B cell (primary cell): ENCODE measurements at regions not wholly inside any gene's neighbourhood (a gene's known extent, or its start where the extent isn't known, plus 50 kb on each side); places are given as distances from the start of the nearest gene placed in this dataset.

Source experiments
- ATAC-seq: fragments of 200-7000 bp; cut with Tn5 transposase; one replicate; pipeline ENCODE4 v1.10.0; 2021; ENCODE audit warnings: low read depth, mild to moderate bottlenecking, moderate number of reproducible peaks, moderate library complexity
- CTCF ChIA-PET: fragments of 350-600 bp; sonication (Branson Sonifier 250); formaldehyde crosslinking; loops from one replicate; lab custom pipeline; 2021; ENCODE audit warnings: antibody characterized with exemption, inconsistent platforms; lab: Charles Lee
- POLR2A ChIA-PET: fragments of 350-600 bp; sonication (Branson Sonifier 250); formaldehyde crosslinking; loops from one replicate; lab custom pipeline; 2021; ENCODE audit warnings: antibody characterized with exemption; lab: Charles Lee
- DNase-seq: peaks from one replicate; pipeline ENCODE4 v3.0.0; 2013
- H2AFZ ChIP-seq: 2 replicates; pipeline ENCODE4 v1.6.1; 2012; ENCODE audit warnings: mild to moderate bottlenecking, low read depth, low read length; ENCODE audit not compliant: insufficient read depth, poor library complexity, severe bottlenecking
- H3K27ac ChIP-seq, 2 donors: 1 replicate in 1 of 2; 2 replicates in 1 of 2; pipeline ENCODE4 v1.5.1; 2012 to 2013; ENCODE audit warnings: low read length in 2 of 2, mild to moderate bottlenecking in 2 of 2, moderate library complexity in 1 of 2
- H3K27me3 ChIP-seq, 4 experiments: fragments of 200-600 bp in 1 of 4; sonication (generic) in 1 of 4; replicated peaks in 1 of 4; 1 replicate in 2 of 4; 2 replicates in 2 of 4; pipeline versions ENCODE4 v1.6.1 to v1.7.0; 2013 to 2016; ENCODE audit warnings: low read length in 3 of 4, mild to moderate bottlenecking in 2 of 4, mixed read lengths in 1 of 4, moderate library complexity in 1 of 4; ENCODE audit not compliant: insufficient read depth in 4 of 4, control insufficient read depth in 3 of 4; ENCODE audit errors: control extremely low read depth in 1 of 4
- H3K36me3 ChIP-seq, 2 experiments: replicated peaks in 1 of 2; 1 replicate in 1 of 2; 2 replicates in 1 of 2; pipeline versions ENCODE4 v1.6.1 to v1.7.1; 2013; ENCODE audit warnings: low read length in 1 of 2; ENCODE audit not compliant: insufficient read depth in 2 of 2, control insufficient read depth in 1 of 2; ENCODE audit errors: control extremely low read depth in 1 of 2, extremely low read depth in 1 of 2
- H3K4me1 ChIP-seq, 2 donors: fragments of 200-600 bp in 1 of 2; sonication (generic) in 1 of 2; 1 replicate in 1 of 2; 2 replicates in 1 of 2; pipeline versions ENCODE4 v1.5.1 to v1.6.1; 2013 to 2017; ENCODE audit warnings: low read length in 2 of 2; ENCODE audit not compliant: control insufficient read depth in 2 of 2, insufficient read depth in 2 of 2
- H3K4me2 ChIP-seq: replicated peaks from 2 replicates; pipeline ENCODE3; 2012; ENCODE audit warnings: mild to moderate bottlenecking, low read depth, low read length; ENCODE audit not compliant: poor library complexity, severe bottlenecking
- H3K4me3 ChIP-seq, 5 experiments: fragments of 200-600 bp in 1 of 5; sonication (generic) in 1 of 5; 1 replicate in 3 of 5; 2 replicates in 2 of 5; pipeline versions ENCODE4 v1.5.1 to v1.7.0; 2011 to 2016; ENCODE audit warnings: low read length in 4 of 5, mild to moderate bottlenecking in 4 of 5, low read depth in 2 of 5, control low read depth in 1 of 5, moderate library complexity in 1 of 5; ENCODE audit not compliant: insufficient read depth in 1 of 5; ENCODE audit errors: control extremely low read depth in 1 of 5, extremely low read depth in 1 of 5
- H3K79me2 ChIP-seq: fragments of 200-600 bp; sonication (generic); one replicate; pipeline ENCODE4 v1.6.0; 2016; ENCODE audit warnings: low read length; ENCODE audit not compliant: control insufficient read depth, insufficient read depth
- H3K9ac ChIP-seq: fragments of 200-600 bp; sonication (generic); 2 replicates; pipeline ENCODE4 v1.6.1; 2017; ENCODE audit warnings: mild to moderate bottlenecking, low read length, moderate library complexity
- H3K9me3 ChIP-seq, 3 donors: one replicate each; pipeline versions ENCODE4 v1.6.1 to v1.7.1; 2013; ENCODE audit warnings: low read length in 2 of 3; ENCODE audit not compliant: control insufficient read depth in 2 of 3, insufficient read depth in 1 of 3; ENCODE audit errors: control extremely low read depth in 1 of 3
- H4K20me1 ChIP-seq: 2 replicates; pipeline ENCODE4 v1.6.0; 2012; ENCODE audit warnings: mild to moderate bottlenecking, low read length; ENCODE audit not compliant: insufficient read depth, control insufficient read depth, poor library complexity, severe bottlenecking
- H3K27ac Mint-ChIP-seq: one replicate; pipeline ENCODE4 v1.8.0; 2021; ENCODE audit warnings: mixed read lengths
- H3K27me3 Mint-ChIP-seq: one replicate; pipeline ENCODE4 v1.8.0; 2021; ENCODE audit warnings: mixed read lengths
- H3K4me1 Mint-ChIP-seq: one replicate; pipeline ENCODE4 v1.8.0; 2021; ENCODE audit warnings: mixed read lengths
- H3K4me3 Mint-ChIP-seq: one replicate; pipeline ENCODE4 v1.8.0; 2021; ENCODE audit warnings: mixed read lengths
- H3K9me3 Mint-ChIP-seq: one replicate; pipeline ENCODE4 v1.8.0; 2022; ENCODE audit warnings: mixed read lengths; ENCODE audit not compliant: insufficient read depth
- EZH2 ChIP-seq: IDR thresholded peaks from 2 replicates; pipeline ENCODE4 v1.6.1; 2012; ENCODE audit warnings: borderline replicate concordance, low read depth, mild to moderate bottlenecking, moderate library complexity, low read length; ENCODE audit not compliant: insufficient read depth, poor library complexity, severe bottlenecking
- WGBS: methylation state at CpG from one replicate; pipeline ENCODE4 v1.1.5; 2013; ENCODE audit warnings: missing lambda C conversion rate; ENCODE audit not compliant: insufficient coverage; 5-methylcytosine and 5-hydroxymethylcytosine counted together
- intact Hi-C: fragments of 100-400 bp; cut with micrococcal nuclease; formaldehyde crosslinking; loops from one replicate; pipeline ENCODE4 v1.10.0; 2022
- TF ChIP-seq, protein P1 (sequence below): fragments of 200-600 bp; IDR thresholded peaks from one replicate; pipeline ENCODE4 v1.8.0; 2022; ENCODE audit warnings: antibody characterized with exemption, mild to moderate bottlenecking

DNA sequence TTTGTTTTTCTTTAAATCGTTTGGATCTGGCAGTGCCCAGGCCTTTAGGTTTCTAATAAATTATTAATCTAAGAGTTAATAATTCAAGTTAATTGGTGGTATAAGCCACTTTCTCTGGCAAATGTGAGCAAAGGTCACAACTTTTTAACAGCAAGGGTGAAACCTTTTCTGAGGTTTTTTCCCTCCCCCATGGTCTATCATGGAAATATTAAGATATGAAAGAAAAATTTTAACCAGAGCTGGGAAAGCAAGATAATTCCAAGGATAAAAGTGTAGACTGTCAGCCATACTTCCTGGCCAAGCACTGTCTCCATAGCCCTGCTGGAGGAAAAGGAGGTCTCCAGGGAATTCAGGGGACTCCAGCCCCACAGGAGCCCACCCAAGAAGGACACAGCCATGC lies 341.2 kb downstream of the SETD4 start:
- intact Hi-C loops: no loop called here
- Mint-ChIP-seq H3K27me3 (peaks cover 22% of the 10 kb centered on the region), H3K9me3 (no peaks in the 10 kb centered on the region), H3K27ac (no peak overlapping the region), H3K4me3 (no peak overlapping the region), H3K4me1 (no peaks in the 10 kb centered on the region)
- no peak overlapping the region for H3K27ac ChIP-seq
- no CpG with 5 or more reads among the region's 1 CpG for WGBS
- ATAC-seq (no peak), DNase-seq (no peak)
- no peak overlapping the region for H3K4me3 ChIP-seq
- CTCF ChIA-PET: no interaction called here
- H3K9ac ChIP-seq: no peak overlapping the region
- no peaks in the 10 kb centered on the region for H4K20me1 ChIP-seq
- peaks cover 0 to 1% (median 0%) of the 10 kb centered on the region in 3 donors for H3K9me3 ChIP-seq
- no peaks in the 10 kb centered on the region for H3K4me1 ChIP-seq
- POLR2A ChIA-PET: no interaction called here
- no peaks in the 10 kb centered on the region for H3K79me2 ChIP-seq
- TF ChIP-seq, protein P1, sequence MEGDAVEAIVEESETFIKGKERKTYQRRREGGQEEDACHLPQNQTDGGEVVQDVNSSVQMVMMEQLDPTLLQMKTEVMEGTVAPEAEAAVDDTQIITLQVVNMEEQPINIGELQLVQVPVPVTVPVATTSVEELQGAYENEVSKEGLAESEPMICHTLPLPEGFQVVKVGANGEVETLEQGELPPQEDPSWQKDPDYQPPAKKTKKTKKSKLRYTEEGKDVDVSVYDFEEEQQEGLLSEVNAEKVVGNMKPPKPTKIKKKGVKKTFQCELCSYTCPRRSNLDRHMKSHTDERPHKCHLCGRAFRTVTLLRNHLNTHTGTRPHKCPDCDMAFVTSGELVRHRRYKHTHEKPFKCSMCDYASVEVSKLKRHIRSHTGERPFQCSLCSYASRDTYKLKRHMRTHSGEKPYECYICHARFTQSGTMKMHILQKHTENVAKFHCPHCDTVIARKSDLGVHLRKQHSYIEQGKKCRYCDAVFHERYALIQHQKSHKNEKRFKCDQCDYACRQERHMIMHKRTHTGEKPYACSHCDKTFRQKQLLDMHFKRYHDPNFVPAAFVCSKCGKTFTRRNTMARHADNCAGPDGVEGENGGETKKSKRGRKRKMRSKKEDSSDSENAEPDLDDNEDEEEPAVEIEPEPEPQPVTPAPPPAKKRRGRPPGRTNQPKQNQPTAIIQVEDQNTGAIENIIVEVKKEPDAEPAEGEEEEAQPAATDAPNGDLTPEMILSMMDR: no peak
- no peak for TF ChIP-seq EZH2
- H2AFZ ChIP-seq: no peak overlapping the region
- H3K4me2 ChIP-seq: no peak overlapping the region
- H3K27me3 ChIP-seq: peaks cover 0 to 12% (median 6%) of the 10 kb centered on the region in 4 experiments
- no peaks in the 10 kb centered on the region for H3K36me3 ChIP-seq

DNA sequence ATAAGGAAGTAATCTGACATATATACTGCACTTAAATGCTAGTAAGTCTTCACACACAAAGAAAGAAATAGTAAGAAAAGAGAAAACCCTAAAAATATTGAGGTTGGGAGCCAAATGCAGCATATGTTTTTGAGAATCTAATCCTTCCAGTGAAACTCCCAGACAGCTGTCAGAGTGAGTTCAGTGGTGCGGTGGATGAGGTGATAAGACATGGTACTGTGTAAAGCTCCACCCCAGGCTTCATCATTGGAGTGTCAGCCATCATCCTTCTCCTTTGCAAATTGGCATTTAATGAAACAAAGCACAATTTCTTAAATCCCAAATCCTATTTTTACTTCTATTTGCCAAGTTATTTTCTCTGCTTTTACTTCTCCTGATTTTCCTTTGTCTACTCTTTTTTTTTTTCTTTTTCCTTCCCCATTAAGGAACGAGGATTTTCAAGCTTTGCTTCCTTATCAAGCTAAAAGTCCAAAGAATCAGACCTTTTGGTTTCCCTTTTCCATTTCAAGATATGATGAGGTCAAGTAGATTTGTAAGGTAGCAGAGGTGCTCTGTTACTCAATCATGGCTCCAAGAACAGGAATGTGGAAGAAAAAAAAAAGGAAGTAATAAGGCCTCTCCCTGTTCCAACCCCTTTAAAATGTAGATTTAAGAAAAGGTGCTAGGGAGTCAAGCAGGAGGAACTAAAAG lies 343.3 kb downstream of the SETD4 start:
- no peak for ATAC-seq
- no peak for TF ChIP-seq EZH2
- TF ChIP-seq, protein P1: no peak
- Histone ChIP-seq H3K27me3 (peaks cover 0 to 13% (median 3%) of the 10 kb centered on the region in 4 experiments), H2AFZ (no peak overlapping the region), H3K27ac (no peak overlapping the region), H3K4me3 (no peak overlapping the region), H3K9me3 (no peaks in the 10 kb centered on the region), H3K9ac (no peak overlapping the region), H3K79me2 (no peaks in the 10 kb centered on the region), H4K20me1 (no peaks in the 10 kb centered on the region), H3K36me3 (no peaks in the 10 kb centered on the region), H3K4me2 (no peak overlapping the region), H3K4me1 (no peaks in the 10 kb centered on the region)
- intact Hi-C loops: no loop called here
- WGBS: no CpG with 5 or more reads among the region's 2 CpGs
- ChIA-PET CTCF (no interaction called here), POLR2A (interaction anchor here (0.6 kb wide), 1 partner anchor 13 kb away, joined by 5 read pairs; no protein-coding TSS in a partner anchor)
- peaks cover 26% of the 10 kb centered on the region for H3K27me3 Mint-ChIP-seq
- no peak overlapping the region for H3K27ac Mint-ChIP-seq
- no peak overlapping the region for H3K4me3 Mint-ChIP-seq
- no peaks in the 10 kb centered on the region for H3K4me1 Mint-ChIP-seq
- no peak for DNase-seq
- no peaks in the 10 kb centered on the region for H3K9me3 Mint-ChIP-seq
